ENCODE measurements at regions not wholly inside any gene's neighbourhood (a gene's known extent, or its start where the extent isn't known, plus 50 kb on each side); places are given as distances from the start of the nearest gene placed in this dataset.
A peak's percentile ranks its signal among the peaks of the same experiment; 100 is the strongest.

DNA sequence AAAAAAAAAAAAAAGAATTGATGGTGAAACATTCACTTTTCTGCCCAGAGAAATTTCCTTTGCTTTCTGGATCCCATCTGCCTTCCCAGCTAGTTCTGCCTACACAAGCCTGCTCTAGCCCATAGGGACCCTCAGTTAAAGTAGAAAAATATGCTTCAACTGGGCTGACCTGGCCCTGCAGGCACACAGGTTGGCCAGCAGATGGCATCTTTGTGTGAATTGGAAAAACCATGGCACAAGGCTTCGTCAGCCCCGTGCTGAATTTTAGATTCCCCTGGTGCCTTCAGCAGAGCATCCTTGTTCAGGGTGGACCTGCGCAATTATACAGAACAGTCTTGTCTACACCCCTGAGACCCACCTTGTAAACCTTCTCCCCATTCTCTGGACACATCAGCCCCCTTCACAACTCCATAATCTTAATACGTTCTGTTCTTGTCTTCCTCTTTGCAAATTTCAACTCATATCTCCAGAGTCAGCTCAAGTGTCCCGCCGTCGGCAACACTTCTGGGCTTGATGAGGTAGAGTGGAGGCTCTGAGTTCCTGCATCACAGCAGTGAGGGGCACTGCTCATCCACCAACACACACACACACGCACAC lies 114.5 kb downstream of the INSIG2 start:
- H3K9me3 ChIP-seq (ENCODE audit: control insufficient read depth in 2 of 2, insufficient read depth in 1 of 2, low read depth in 1 of 2, low read length in 1 of 2): no peaks in the 10 kb centered on the region
- H3K4me3 ChIP-seq (ENCODE audit: low read depth in 1 of 2, low read length in 2 of 2): no peak overlapping the region
- no peaks in the 10 kb centered on the region for H3K27me3 ChIP-seq (ENCODE audit: control insufficient read depth in 1 of 2, insufficient read depth in 2 of 2, low read length in 2 of 2)
- peaks cover 0 to 2% of the 10 kb centered on the region in 2 donors for H3K4me1 ChIP-seq (ENCODE audit: control insufficient read depth in 2 of 2, insufficient read depth in 2 of 2, low read length in 1 of 2)
- no peaks in the 10 kb centered on the region for H3K36me3 ChIP-seq (ENCODE audit: control insufficient read depth in 2 of 2, insufficient read depth in 2 of 2, low read length in 1 of 2)
- WGBS, 2 donors: 50 to 57% methylated on average over 8 of the region's 8 CpGs
- H3K27ac ChIP-seq (ENCODE audit: low read depth in 2 of 2, low read length in 1 of 2): no peak overlapping the region

DNA sequence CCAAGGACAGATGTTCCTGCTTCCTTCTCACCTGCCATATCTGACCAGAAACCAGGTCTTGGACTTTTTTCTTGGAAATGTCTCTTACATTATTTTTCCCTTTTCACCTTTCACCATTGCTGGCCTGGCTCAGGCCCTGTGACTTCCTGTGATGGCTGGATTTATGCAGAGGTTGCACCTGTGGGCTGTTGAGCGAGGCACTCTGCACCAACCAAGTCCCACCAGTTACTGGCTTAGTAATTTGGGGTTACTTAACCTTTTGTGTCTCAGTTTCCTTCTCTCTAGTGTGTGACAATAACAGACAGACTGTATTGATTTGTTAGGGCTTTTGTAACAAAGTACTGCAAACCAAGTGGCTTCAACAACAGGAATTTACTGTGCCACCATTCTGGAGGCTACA lies 110.0 kb downstream of the INSIG2 start:
- no peak overlapping the region for H3K27ac ChIP-seq (ENCODE audit: low read depth in 2 of 2, low read length in 1 of 2)

DNA sequence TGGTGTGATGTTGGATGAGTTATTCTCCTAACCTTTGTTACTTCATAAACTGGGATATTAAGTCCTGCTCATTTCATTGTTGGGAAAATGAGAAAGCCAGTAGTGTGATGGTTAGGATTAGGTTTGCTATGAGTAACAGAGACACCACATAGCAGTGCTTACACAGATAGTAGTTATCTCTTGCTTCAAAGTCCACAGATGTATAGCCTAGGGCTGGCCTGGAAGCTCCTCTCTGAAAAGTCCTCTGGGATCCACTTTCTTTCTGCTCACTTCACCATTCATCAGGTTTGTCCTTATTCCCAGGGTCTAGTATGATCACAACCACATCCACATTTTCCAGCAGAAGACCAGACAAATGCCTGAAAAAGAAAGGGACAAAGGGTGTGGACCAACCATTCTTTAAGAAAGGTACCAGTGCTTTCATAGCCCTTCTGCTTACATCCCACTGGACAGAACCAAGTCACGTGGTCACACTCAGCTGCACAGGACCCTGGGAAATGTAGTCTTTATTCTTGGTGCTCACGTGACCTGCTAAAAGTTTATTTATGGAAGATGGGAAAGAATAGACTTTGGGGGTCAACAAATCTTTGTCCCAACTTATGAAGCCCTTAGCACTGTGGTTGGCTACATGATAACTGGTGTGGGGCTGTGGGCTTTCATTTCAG lies 108.9 kb downstream of the INSIG2 start:
- Histone ChIP-seq H3K4me1 (ENCODE audit: control insufficient read depth in 2 of 2, insufficient read depth in 2 of 2, low read length in 1 of 2) (no peaks in the 10 kb centered on the region), H3K36me3 (ENCODE audit: control insufficient read depth in 2 of 2, insufficient read depth in 2 of 2, low read length in 1 of 2) (no peaks in the 10 kb centered on the region), H3K27ac (ENCODE audit: low read depth in 2 of 2, low read length in 1 of 2) (no peak overlapping the region), H3K9me3 (ENCODE audit: control insufficient read depth in 2 of 2, insufficient read depth in 1 of 2, low read depth in 1 of 2, low read length in 1 of 2) (no peaks in the 10 kb centered on the region), H3K27me3 (ENCODE audit: control insufficient read depth in 1 of 2, insufficient read depth in 2 of 2, low read length in 2 of 2) (no peaks in the 10 kb centered on the region), H3K4me3 (ENCODE audit: low read depth in 1 of 2, low read length in 2 of 2) (no peak overlapping the region)
- 52 to 58% methylated on average over 2 of the region's 2 CpGs for WGBS, 2 donors

More for the DNA sequence above, 110.0 kb downstream of the INSIG2 start:
- no peaks in the 10 kb centered on the region for H3K9me3 ChIP-seq (ENCODE audit: control insufficient read depth in 2 of 2, insufficient read depth in 1 of 2, low read depth in 1 of 2, low read length in 1 of 2)
- H3K36me3 ChIP-seq (ENCODE audit: control insufficient read depth in 2 of 2, insufficient read depth in 2 of 2, low read length in 1 of 2): no peaks in the 10 kb centered on the region
- H3K4me1 ChIP-seq (ENCODE audit: control insufficient read depth in 2 of 2, insufficient read depth in 2 of 2, low read length in 1 of 2): peaks cover 0 to 2% of the 10 kb centered on the region in 2 donors
- H3K4me3 ChIP-seq (ENCODE audit: low read depth in 1 of 2, low read length in 2 of 2): no peak overlapping the region
- 79 to 84% methylated on average over 1 of the region's 1 CpG for WGBS, 2 donors
- no peaks in the 10 kb centered on the region for H3K27me3 ChIP-seq (ENCODE audit: control insufficient read depth in 1 of 2, insufficient read depth in 2 of 2, low read length in 2 of 2)

DNA sequence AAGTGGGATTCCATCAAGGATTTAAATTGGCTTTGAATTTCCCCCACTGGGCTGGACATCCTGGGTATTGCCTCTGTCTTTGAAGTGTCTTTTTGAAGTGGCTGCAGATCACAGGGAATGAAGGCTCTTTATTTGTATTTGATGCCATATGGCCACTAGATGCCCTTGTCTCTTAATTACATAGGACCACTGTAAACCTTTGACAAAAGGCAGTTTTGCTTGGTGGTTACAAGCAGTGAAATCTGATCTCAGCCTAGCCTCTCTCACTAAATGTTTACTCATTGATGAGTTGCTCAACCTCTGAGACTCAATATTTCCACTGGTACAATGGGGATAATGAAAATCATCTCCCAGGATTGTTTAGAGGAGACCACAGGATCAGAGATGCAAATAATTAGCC lies 102.2 kb downstream of the INSIG2 start:
- Histone ChIP-seq H3K4me3 (ENCODE audit: low read depth in 1 of 2, low read length in 2 of 2) (no peak overlapping the region), H3K27ac (ENCODE audit: low read depth in 2 of 2, low read length in 1 of 2) (no peak overlapping the region)

DNA sequence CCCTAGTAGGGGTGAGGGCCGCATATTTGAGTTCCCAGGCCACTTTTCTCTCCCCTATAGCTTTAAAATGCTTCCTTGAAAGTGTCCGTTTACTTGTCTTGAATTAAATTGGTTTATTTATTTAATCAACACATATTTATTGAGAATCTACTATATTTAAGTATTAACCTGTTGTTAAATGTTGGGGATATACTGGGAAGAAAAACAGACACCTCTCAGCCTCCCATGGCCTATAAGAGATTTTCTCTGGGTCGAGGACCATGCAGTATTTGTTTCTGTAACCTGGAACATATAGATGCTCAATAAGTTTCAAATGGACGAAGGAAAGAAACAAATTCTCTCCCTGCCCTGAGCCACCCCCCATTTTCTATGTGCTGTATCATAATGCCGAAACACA lies 98.6 kb downstream of the INSIG2 start:
- Histone ChIP-seq H3K27me3 (ENCODE audit: control insufficient read depth in 1 of 2, insufficient read depth in 2 of 2, low read length in 2 of 2) (no peaks in the 10 kb centered on the region), H3K36me3 (ENCODE audit: control insufficient read depth in 2 of 2, insufficient read depth in 2 of 2, low read length in 1 of 2) (no peaks in the 10 kb centered on the region), H3K4me1 (ENCODE audit: control insufficient read depth in 2 of 2, insufficient read depth in 2 of 2, low read length in 1 of 2) (peaks cover 0 to 2% of the 10 kb centered on the region in 2 donors), H3K27ac (ENCODE audit: low read depth in 2 of 2, low read length in 1 of 2) (peak overlapping the region; percentile 54 to 78), H3K4me3 (ENCODE audit: low read depth in 1 of 2, low read length in 2 of 2) (peak overlapping the region in 1 of 2 donors; percentile 55), H3K9me3 (ENCODE audit: control insufficient read depth in 2 of 2, insufficient read depth in 1 of 2, low read depth in 1 of 2, low read length in 1 of 2) (no peaks in the 10 kb centered on the region)
- WGBS, 2 donors: 91 to 95% methylated on average over 5 of the region's 5 CpGs

More for the DNA sequence above, 102.2 kb downstream of the INSIG2 start:
- Histone ChIP-seq H3K9me3 (ENCODE audit: control insufficient read depth in 2 of 2, insufficient read depth in 1 of 2, low read depth in 1 of 2, low read length in 1 of 2) (no peaks in the 10 kb centered on the region), H3K27me3 (ENCODE audit: control insufficient read depth in 1 of 2, insufficient read depth in 2 of 2, low read length in 2 of 2) (no peaks in the 10 kb centered on the region), H3K4me1 (ENCODE audit: control insufficient read depth in 2 of 2, insufficient read depth in 2 of 2, low read length in 1 of 2) (no peaks in the 10 kb centered on the region), H3K36me3 (ENCODE audit: control insufficient read depth in 2 of 2, insufficient read depth in 2 of 2, low read length in 1 of 2) (no peaks in the 10 kb centered on the region)

DNA sequence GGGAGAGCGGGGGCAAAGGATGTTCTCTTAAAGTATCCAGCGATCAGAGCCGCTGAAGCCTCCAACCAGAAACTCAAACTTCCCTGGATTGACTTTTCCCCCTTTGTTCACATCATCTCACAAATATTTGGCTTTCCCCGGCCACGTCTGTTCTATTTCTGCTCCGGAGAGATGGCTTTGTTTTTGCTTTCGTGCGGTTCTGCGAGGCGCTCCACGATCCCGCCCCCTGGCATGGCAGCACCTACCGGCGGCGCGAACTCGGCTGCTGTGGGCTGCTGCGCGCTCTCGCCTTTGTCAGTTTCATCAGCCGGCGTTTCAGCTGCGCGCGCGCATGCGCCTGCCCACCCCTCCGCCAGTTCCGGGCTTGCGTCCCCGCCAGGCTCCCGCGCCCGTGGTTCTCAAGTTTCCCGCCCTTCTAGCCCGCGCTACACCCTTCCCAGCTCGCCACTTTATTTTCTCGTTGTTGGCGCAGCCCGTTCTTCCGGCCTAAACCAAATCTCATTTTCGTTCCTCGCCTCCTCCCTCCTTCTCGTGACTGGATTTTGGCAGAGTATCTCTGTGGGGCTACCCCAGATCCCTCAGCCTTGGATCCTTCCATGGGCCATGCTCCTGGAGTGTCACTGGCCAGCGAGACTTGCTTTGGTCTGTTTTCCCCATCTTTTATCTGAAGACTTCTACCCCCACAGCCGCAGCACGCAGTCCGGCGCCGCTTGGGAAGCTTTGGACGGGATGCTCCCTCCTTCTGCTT lies 98.0 kb downstream of the INSIG2 start:
- H3K9me3 ChIP-seq (ENCODE audit: control insufficient read depth in 2 of 2, insufficient read depth in 1 of 2, low read depth in 1 of 2, low read length in 1 of 2): no peaks in the 10 kb centered on the region
- H3K4me1 ChIP-seq (ENCODE audit: control insufficient read depth in 2 of 2, insufficient read depth in 2 of 2, low read length in 1 of 2): peaks cover 0 to 2% of the 10 kb centered on the region in 2 donors
- 10 to 11% methylated on average over 52 of the region's 52 CpGs for WGBS, 2 donors
- peak overlapping the region; percentile 74 to 78 for H3K27ac ChIP-seq (ENCODE audit: low read depth in 2 of 2, low read length in 1 of 2)
- H3K27me3 ChIP-seq (ENCODE audit: control insufficient read depth in 1 of 2, insufficient read depth in 2 of 2, low read length in 2 of 2): no peaks in the 10 kb centered on the region
- H3K36me3 ChIP-seq (ENCODE audit: control insufficient read depth in 2 of 2, insufficient read depth in 2 of 2, low read length in 1 of 2): no peaks in the 10 kb centered on the region
- peak overlapping the region; percentile 43 to 55 for H3K4me3 ChIP-seq (ENCODE audit: low read depth in 1 of 2, low read length in 2 of 2)

DNA sequence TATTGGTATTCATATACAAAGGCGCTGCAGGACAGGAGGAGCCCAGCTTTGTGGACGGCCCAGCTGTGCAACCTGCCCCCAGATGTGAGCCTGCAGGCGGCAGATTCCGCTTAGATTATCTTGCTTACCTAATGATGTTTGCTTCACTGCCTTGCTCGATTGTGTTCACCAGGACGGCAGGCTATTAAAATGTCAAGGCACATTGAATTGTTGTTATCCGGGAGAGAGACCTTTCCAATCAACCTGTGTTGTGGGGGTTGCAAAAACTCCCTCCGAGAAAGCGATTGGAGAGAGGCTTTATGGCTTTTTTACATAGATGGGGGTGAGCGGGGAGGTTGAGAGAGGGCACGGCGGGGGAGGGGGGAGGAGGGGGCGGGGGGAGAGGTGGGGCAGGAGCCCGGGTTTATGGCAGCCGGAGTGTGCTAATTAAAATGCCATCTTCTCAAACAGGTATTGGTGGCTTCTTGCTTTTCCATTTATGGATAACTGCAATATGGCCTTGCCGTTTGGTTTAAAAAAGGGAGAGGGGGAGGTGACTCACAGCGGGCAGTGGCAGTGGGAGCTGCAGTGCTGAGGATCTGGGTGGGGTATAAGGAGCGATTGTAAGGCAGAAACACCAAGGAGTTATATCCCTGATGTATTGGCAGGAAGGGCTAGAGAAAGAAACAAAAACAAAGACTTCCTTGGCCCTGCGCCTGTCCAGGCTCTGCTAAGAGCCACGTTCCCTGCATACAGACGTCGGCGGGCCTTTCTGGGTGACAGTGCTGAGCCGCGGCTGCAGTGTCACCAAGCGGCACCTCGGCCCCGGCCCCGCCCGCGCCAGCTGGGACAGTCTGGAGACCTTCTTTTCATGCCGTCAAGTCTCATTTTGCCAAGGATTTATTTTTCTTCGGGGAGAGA lies 97.2 kb downstream of the INSIG2 start:
- H3K36me3 ChIP-seq (ENCODE audit: control insufficient read depth in 2 of 2, insufficient read depth in 2 of 2, low read length in 1 of 2): no peaks in the 10 kb centered on the region
- peak overlapping the region; percentile 43 to 55 for H3K4me3 ChIP-seq (ENCODE audit: low read depth in 1 of 2, low read length in 2 of 2)
- no peaks in the 10 kb centered on the region for H3K27me3 ChIP-seq (ENCODE audit: control insufficient read depth in 1 of 2, insufficient read depth in 2 of 2, low read length in 2 of 2)
- H3K4me1 ChIP-seq (ENCODE audit: control insufficient read depth in 2 of 2, insufficient read depth in 2 of 2, low read length in 1 of 2): peaks cover 0 to 2% of the 10 kb centered on the region in 2 donors
- H3K27ac ChIP-seq (ENCODE audit: low read depth in 2 of 2, low read length in 1 of 2): peak overlapping the region; percentile 74 to 78
- WGBS, 2 donors: 6% methylated on average over 33 of the region's 33 CpGs
- no peaks in the 10 kb centered on the region for H3K9me3 ChIP-seq (ENCODE audit: control insufficient read depth in 2 of 2, insufficient read depth in 1 of 2, low read depth in 1 of 2, low read length in 1 of 2)

DNA sequence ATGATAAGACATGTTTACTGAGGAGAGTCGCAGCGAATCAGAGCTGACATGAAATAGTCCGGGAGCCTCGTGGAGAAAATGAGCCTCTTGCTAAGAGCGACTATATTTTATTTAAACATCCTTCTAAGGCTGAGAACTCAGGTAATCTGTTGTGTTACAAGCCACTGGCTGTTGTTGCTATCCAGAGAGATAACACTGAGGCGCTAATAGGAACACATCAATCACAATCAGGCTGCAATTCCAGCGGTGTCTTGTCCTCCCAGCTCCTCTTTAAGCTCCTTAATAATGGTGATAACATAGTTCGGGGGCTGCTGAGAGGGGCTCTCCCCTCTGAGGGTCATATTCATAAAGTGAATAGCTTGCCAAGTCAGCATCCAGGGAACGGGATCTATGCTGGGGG lies 95.1 kb downstream of the INSIG2 start:
- 34 to 44% methylated on average over 9 of the region's 9 CpGs for WGBS, 2 donors
- H3K4me3 ChIP-seq (ENCODE audit: low read depth in 1 of 2, low read length in 2 of 2): no peak overlapping the region
- no peak overlapping the region for H3K27ac ChIP-seq (ENCODE audit: low read depth in 2 of 2, low read length in 1 of 2)
- no peaks in the 10 kb centered on the region for H3K9me3 ChIP-seq (ENCODE audit: control insufficient read depth in 2 of 2, insufficient read depth in 1 of 2, low read depth in 1 of 2, low read length in 1 of 2)
- H3K36me3 ChIP-seq (ENCODE audit: control insufficient read depth in 2 of 2, insufficient read depth in 2 of 2, low read length in 1 of 2): no peaks in the 10 kb centered on the region
- peaks cover 0 to 2% of the 10 kb centered on the region in 2 donors for H3K4me1 ChIP-seq (ENCODE audit: control insufficient read depth in 2 of 2, insufficient read depth in 2 of 2, low read length in 1 of 2)
- H3K27me3 ChIP-seq (ENCODE audit: control insufficient read depth in 1 of 2, insufficient read depth in 2 of 2, low read length in 2 of 2): no peaks in the 10 kb centered on the region

DNA sequence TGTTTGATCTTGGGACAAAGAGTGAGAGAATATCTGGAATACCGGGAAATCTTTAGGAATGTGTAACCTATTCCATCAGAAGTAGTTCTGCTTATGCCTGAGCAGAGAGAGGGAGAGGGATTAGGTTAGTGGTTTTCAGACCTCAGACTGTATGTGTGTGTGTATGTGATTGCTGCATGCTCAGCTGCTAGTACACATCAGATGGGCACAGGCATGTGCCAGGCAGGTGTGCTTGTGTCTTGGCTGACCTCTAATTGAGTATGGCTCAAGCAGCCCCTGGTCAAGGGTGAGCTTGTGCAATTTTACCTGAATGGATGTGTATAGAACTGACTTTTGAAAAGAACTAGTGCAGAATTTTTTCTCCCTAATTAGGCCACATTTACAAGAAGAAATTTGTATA lies 91.2 kb downstream of the INSIG2 start:
- WGBS, 2 donors: 92 to 94% methylated on average over 1 of the region's 1 CpG
- H3K9me3 ChIP-seq (ENCODE audit: control insufficient read depth in 2 of 2, insufficient read depth in 1 of 2, low read depth in 1 of 2, low read length in 1 of 2): no peaks in the 10 kb centered on the region
- no peaks in the 10 kb centered on the region for H3K4me1 ChIP-seq (ENCODE audit: control insufficient read depth in 2 of 2, insufficient read depth in 2 of 2, low read length in 1 of 2)
- H3K27me3 ChIP-seq (ENCODE audit: control insufficient read depth in 1 of 2, insufficient read depth in 2 of 2, low read length in 2 of 2): no peaks in the 10 kb centered on the region
- no peak overlapping the region for H3K4me3 ChIP-seq (ENCODE audit: low read depth in 1 of 2, low read length in 2 of 2)
- H3K36me3 ChIP-seq (ENCODE audit: control insufficient read depth in 2 of 2, insufficient read depth in 2 of 2, low read length in 1 of 2): no peaks in the 10 kb centered on the region
- no peak overlapping the region for H3K27ac ChIP-seq (ENCODE audit: low read depth in 2 of 2, low read length in 1 of 2)
